ENCODE measurements at regions not wholly inside any gene's neighbourhood (a gene's known extent, or its start where the extent isn't known, plus 50 kb on each side); places are given as distances from the start of the nearest gene placed in this dataset.
A peak's percentile ranks its signal among the peaks of the same experiment; 100 is the strongest.

DNA sequence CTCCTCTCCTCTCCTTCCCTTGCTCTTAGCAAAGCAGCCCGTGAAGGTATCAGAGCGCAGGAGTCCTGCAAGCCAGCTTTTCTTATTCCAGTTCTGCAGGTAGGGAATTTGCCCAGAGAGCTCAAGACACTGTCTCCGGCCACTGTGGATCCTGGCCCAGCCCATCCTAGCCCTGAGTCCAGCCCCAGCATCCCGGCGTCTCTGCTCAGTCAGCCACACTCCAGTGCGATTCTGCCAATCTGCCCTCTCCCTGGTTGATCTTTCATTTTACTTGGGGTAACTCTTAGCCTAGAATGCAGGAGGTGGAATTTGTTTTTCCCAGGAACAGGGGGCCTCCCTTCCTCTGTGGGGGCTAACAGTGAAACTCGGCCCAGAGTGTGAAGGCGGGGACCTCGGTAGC, 176.9 kb upstream of the GSE1 start:
- TF ChIP-seq, protein P1, sequence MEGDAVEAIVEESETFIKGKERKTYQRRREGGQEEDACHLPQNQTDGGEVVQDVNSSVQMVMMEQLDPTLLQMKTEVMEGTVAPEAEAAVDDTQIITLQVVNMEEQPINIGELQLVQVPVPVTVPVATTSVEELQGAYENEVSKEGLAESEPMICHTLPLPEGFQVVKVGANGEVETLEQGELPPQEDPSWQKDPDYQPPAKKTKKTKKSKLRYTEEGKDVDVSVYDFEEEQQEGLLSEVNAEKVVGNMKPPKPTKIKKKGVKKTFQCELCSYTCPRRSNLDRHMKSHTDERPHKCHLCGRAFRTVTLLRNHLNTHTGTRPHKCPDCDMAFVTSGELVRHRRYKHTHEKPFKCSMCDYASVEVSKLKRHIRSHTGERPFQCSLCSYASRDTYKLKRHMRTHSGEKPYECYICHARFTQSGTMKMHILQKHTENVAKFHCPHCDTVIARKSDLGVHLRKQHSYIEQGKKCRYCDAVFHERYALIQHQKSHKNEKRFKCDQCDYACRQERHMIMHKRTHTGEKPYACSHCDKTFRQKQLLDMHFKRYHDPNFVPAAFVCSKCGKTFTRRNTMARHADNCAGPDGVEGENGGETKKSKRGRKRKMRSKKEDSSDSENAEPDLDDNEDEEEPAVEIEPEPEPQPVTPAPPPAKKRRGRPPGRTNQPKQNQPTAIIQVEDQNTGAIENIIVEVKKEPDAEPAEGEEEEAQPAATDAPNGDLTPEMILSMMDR (IDR thresholded peaks at IDR 0.05) = no peak
- Histone ChIP-seq H3K27me3 (ENCODE audit: low read depth) (no peaks in the 10 kb centered on the region), H3K27ac (peak overlapping the region; percentile 43), H3K4me1 (peaks cover 16% of the 10 kb centered on the region), H3K9me3 (no peaks in the 10 kb centered on the region), H3K4me3 (no peak overlapping the region), H3K36me3 (no peaks in the 10 kb centered on the region)
- peak in 1 of 2 donors; percentile 14 for ATAC-seq
- intact Hi-C loops (cut with DNase I) = no loop called here
- no peak for DNase-seq

DNA sequence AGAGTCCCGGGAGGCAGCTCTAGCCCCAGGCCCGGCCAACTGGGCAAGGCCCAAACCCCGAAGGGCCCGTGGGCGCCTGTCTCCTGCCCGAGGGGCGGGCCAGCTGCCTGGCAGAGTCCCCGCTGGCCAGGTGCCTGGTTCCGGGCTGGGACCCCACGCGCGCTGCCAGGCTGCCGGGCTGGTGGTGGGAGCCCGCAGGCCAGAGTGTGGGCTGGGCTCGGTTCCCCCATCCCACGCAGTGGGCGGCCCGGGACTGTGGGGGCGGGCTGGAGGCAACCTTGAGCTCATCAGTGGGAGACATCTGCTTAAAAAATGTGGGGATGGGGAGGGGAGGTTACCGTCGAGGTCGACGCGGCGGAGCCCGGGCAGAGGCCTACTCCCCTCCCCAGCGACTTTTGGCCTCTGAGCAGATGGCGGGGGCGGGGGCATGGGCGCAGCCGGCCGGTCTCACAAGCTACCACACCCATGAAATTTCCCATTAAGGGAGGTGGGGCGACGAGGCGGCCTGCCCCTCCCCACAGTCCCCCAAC, 176.4 kb upstream of the GSE1 start:
- Histone ChIP-seq H3K4me1 (peaks cover 16% of the 10 kb centered on the region), H3K36me3 (no peaks in the 10 kb centered on the region), H3K9me3 (no peaks in the 10 kb centered on the region), H3K4me3 (peak overlapping the region; percentile 14), H3K27me3 (ENCODE audit: low read depth) (no peaks in the 10 kb centered on the region), H3K27ac (peak overlapping the region; percentile 43)
- intact Hi-C loops (cut with DNase I) = no loop called here
- DNase-seq (no peak), ATAC-seq (peak; percentile 40 to 56)
- TF ChIP-seq, protein P1 (IDR thresholded peaks at IDR 0.05) = no peak

DNA sequence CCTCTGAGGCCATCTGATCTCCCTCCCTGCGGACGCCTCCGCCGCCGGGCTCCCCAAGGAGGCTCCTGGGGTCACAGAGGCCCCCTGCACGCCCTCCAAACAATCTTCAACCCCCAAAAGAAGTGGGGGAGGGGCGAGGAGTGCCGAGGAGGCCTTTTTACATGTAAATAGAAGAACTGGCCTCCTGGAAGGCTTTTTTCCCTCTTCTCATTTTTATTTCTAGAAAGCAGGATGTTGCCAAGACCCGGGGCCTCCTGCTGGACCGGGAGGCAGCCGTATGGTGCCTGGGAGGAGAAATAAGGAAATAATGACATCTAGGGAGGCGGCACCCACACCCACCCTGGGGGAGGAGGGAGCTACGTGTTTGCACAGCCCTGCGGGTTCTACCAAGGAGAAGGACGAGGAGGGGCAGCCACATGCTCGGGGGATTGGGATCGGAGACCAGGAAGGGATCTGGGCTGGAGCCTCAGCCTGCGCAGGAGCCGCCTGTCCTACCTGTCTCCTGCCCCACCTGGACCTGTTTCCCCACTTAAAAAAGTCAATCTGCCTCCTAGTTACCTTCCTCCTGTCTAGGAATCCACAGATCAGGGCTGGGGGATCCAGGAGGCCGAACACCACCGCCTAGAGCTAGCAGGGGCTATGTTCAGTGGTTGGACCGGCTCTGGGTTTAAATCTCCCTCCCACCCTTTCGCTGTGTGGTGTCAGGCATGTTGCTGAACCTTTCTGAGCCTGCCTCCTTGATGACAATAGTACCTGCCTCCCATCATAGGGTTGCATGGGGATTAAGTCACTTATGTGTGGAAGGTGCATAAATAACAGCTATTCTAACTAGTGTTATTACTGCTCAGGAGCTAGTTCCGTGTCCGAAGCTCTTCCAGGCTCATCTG, 175.7 kb upstream of the GSE1 start:
- peak overlapping the region; percentile 43 for H3K27ac ChIP-seq
- H3K36me3 ChIP-seq = no peaks in the 10 kb centered on the region
- H3K4me3 ChIP-seq = peak overlapping the region; percentile 14
- H3K27me3 ChIP-seq (ENCODE audit: low read depth) = no peaks in the 10 kb centered on the region
- peaks cover 16% of the 10 kb centered on the region for H3K4me1 ChIP-seq
- H3K9me3 ChIP-seq = no peaks in the 10 kb centered on the region
- intact Hi-C loops (cut with DNase I) = no loop called here
- ATAC-seq = peak; percentile 72 to 79
- peak; percentile 76 for DNase-seq
- TF ChIP-seq, protein P1 (IDR thresholded peaks at IDR 0.05) = no peak

DNA sequence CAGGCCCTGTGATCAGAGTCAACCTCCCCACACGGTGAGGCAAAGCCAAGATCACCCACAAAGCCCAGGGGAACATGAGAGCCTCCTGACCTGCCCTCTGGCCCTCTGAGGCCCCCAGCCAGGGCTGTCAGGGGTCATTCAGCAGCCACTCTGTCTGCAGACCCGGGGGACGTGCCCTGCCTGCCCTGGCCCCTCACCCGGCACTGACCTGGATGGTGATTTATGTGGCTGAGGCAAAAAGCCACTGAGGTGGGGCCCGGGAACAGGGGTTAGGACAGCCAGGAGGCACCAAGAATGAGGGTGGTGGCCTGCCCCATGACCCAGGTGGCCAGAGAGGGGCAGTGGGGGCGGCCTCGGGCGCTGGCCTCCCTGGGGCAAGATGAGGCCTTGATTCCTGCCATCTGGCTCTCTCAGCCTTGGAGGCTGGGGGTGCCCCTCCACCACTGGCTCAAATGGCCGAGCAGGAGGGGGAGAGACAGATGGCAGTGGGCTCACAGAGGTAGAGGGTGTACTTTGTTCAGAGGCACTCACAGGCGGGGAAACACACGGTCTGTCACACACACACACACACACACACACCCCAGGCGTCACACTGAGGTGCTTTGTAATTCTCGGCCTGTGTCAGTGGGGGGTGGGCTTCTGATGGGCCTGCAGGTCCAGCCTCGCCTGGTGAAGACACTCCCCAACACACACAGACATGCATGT, 174.0 kb upstream of the GSE1 start:
- no peak for ATAC-seq
- no peaks in the 10 kb centered on the region for H3K36me3 ChIP-seq
- H3K27ac ChIP-seq = no peak overlapping the region
- H3K27me3 ChIP-seq (ENCODE audit: low read depth) = no peaks in the 10 kb centered on the region
- TF ChIP-seq, protein P1 (IDR thresholded peaks at IDR 0.05) = no peak
- no peaks in the 10 kb centered on the region for H3K9me3 ChIP-seq
- intact Hi-C loops (cut with DNase I) = no loop called here
- DNase-seq = no peak
- H3K4me3 ChIP-seq = no peak overlapping the region
- H3K4me1 ChIP-seq = peaks cover 16% of the 10 kb centered on the region

DNA sequence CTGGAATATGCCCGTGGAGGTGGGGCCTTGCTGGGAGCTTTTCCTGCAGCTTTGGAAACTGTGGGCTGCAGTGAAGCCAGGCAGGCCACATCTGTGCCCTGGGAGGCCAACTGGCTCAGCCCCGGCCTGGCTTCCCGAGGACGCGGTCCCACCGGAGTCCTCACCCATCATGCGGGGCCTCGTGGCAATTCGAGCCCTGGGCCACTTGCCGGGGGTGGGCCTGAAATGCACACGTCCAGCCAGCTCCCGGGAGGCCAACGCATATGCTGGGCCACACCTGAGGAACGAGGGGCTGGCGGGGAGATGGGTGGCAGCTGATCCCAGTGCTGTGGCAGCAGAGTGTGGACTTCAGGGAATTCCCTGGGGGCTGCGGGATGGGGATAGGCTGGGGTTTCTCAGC, 172.4 kb upstream of the GSE1 start:
- TF ChIP-seq, protein P1 (IDR thresholded peaks at IDR 0.05) = no peak
- H3K9me3 ChIP-seq = no peaks in the 10 kb centered on the region
- H3K4me3 ChIP-seq = no peak overlapping the region
- no peaks in the 10 kb centered on the region for H3K27me3 ChIP-seq (ENCODE audit: low read depth)
- peaks cover 28% of the 10 kb centered on the region for H3K4me1 ChIP-seq
- DNase-seq (no peak), ATAC-seq (no peak)
- intact Hi-C loops (cut with DNase I) = no loop called here
- H3K27ac ChIP-seq = no peak overlapping the region
- no peaks in the 10 kb centered on the region for H3K36me3 ChIP-seq

Data from lower lobe of right lung (tissue), 2 donors.